Memory B cell (primary cell): ENCODE measurements at regions not wholly inside any gene's neighbourhood (a gene's known extent, or its start where the extent isn't known, plus 50 kb on each side); places are given as distances from the start of the nearest gene placed in this dataset.
"Not testable (repeated sequence)": the region's sequence is repeated elsewhere in the genome, so short reads cannot be mapped to it uniquely, and the experiment has no call there.

ENCODE experiments used
- ATAC-seq: fragments of 150-1000 bp; cut with Tn5 transposase; 2 replicates; pipeline ENCODE4 v1.10.0; 2021; ENCODE audit warnings: low read depth, mild to moderate bottlenecking, moderate library complexity
- DNase-seq, 2 donors: peaks; one replicate each; pipeline ENCODE4 v3.0.0; 2022; ENCODE audit warnings: low spot score in 2 of 2
- H3K27ac Mint-ChIP-seq: one replicate; pipeline ENCODE4 v1.8.0; 2022; ENCODE audit warnings: mild to moderate bottlenecking, moderate library complexity, mixed read lengths
- H3K27me3 Mint-ChIP-seq: one replicate; pipeline ENCODE4 v1.8.0; 2022; ENCODE audit warnings: mixed read lengths
- H3K36me3 Mint-ChIP-seq: one replicate; pipeline ENCODE4 v1.8.0; 2022; ENCODE audit warnings: mild to moderate bottlenecking, mixed read lengths
- H3K4me1 Mint-ChIP-seq: one replicate; pipeline ENCODE4 v1.8.0; 2022; ENCODE audit warnings: mixed read lengths
- H3K4me3 Mint-ChIP-seq: one replicate; pipeline ENCODE4 v1.8.0; 2022; ENCODE audit warnings: mild to moderate bottlenecking, moderate library complexity, mixed read lengths
- H3K9me3 Mint-ChIP-seq: one replicate; pipeline ENCODE4 v1.8.0; 2022; ENCODE audit warnings: mixed read lengths

- H3K36me3 Mint-ChIP-seq, H3K27ac Mint-ChIP-seq, ATAC-seq, H3K4me3 Mint-ChIP-seq, H3K4me1 Mint-ChIP-seq, DNase-seq, H3K27me3 Mint-ChIP-seq, H3K9me3 Mint-ChIP-seq: not testable (repeated sequence)
Measured at GRCh38 chr2:195329784-195330183, 327.2 kb upstream of the SLC39A10 start.

- Mint-ChIP-seq H3K9me3 (peaks cover 2% of the 10 kb centered on the region), H3K36me3 (no peaks in the 10 kb centered on the region), H3K27ac (no peak overlapping the region), H3K4me1 (peaks cover 3% of the 10 kb centered on the region), H3K27me3 (peaks cover 3% of the 10 kb centered on the region), H3K4me3 (no peak overlapping the region)
- no peak for DNase-seq
- ATAC-seq, result no peak
Measured at GRCh38 chr2:195326537-195326936, 330.5 kb upstream of the SLC39A10 start.

GRCh38 chr2:195322324-195322723 lies 334.7 kb upstream of the SLC39A10 start:
- peaks cover 2% of the 10 kb centered on the region for H3K9me3 Mint-ChIP-seq
- ATAC-seq, result no peak
- H3K36me3 Mint-ChIP-seq, result no peaks in the 10 kb centered on the region
- H3K4me3 Mint-ChIP-seq, result no peak overlapping the region
- H3K27ac Mint-ChIP-seq, result no peak overlapping the region
- no peak for DNase-seq
- peaks cover 3% of the 10 kb centered on the region for H3K27me3 Mint-ChIP-seq
- H3K4me1 Mint-ChIP-seq, result no peaks in the 10 kb centered on the region

GRCh38 chr2:195320413-195320973 lies 336.5 kb upstream of the SLC39A10 start:
- Mint-ChIP-seq H3K4me1 (no peaks in the 10 kb centered on the region), H3K9me3 (peaks cover 2% of the 10 kb centered on the region), H3K4me3 (no peak overlapping the region), H3K36me3 (no peaks in the 10 kb centered on the region), H3K27ac (no peak overlapping the region), H3K27me3 (no peaks in the 10 kb centered on the region)
- no peak for DNase-seq
- no peak for ATAC-seq

GRCh38 chr2:195319548-195320412 lies 337.2 kb upstream of the SLC39A10 start:
- no peak for DNase-seq
- Mint-ChIP-seq H3K4me3 (no peak overlapping the region), H3K9me3 (peaks cover 2% of the 10 kb centered on the region), H3K36me3 (no peaks in the 10 kb centered on the region), H3K27ac (no peak overlapping the region), H3K27me3 (no peaks in the 10 kb centered on the region), H3K4me1 (no peaks in the 10 kb centered on the region)
- no peak for ATAC-seq

- no peak for DNase-seq
- ATAC-seq, result no peak
- H3K9me3 Mint-ChIP-seq, result no peaks in the 10 kb centered on the region
Measured at GRCh38 chr2:195319112-195319460, 337.9 kb upstream of the SLC39A10 start.

GRCh38 chr2:195318440-195319111 lies 338.4 kb upstream of the SLC39A10 start:
- no peaks in the 10 kb centered on the region for H3K9me3 Mint-ChIP-seq
- H3K27me3 Mint-ChIP-seq, result no peaks in the 10 kb centered on the region
- no peak overlapping the region for H3K27ac Mint-ChIP-seq
- H3K4me3 Mint-ChIP-seq, result no peak overlapping the region
- H3K4me1 Mint-ChIP-seq, result peaks cover 2% of the 10 kb centered on the region
- DNase-seq (peak in 1 of 2 donors; percentile 23), ATAC-seq (no peak)
- no peaks in the 10 kb centered on the region for H3K36me3 Mint-ChIP-seq

More at GRCh38 chr2:195319112-195319460, 337.9 kb upstream of the SLC39A10 start:
- no peak overlapping the region for H3K27ac Mint-ChIP-seq
- H3K36me3 Mint-ChIP-seq, result no peaks in the 10 kb centered on the region
- peaks cover 2% of the 10 kb centered on the region for H3K4me1 Mint-ChIP-seq
- H3K4me3 Mint-ChIP-seq, result no peak overlapping the region
- no peaks in the 10 kb centered on the region for H3K27me3 Mint-ChIP-seq

- Mint-ChIP-seq H3K4me3 (no peak overlapping the region), H3K36me3 (no peaks in the 10 kb centered on the region), H3K27me3 (no peaks in the 10 kb centered on the region), H3K9me3 (no peaks in the 10 kb centered on the region), H3K4me1 (peaks cover 2% of the 10 kb centered on the region), H3K27ac (no peak overlapping the region)
- ATAC-seq (no peak), DNase-seq (no peak)
Measured at GRCh38 chr2:195317550-195317949, 339.5 kb upstream of the SLC39A10 start.

GRCh38 chr2:195316486-195316885 lies 340.5 kb upstream of the SLC39A10 start:
- H3K4me3 Mint-ChIP-seq, result no peak overlapping the region
- H3K9me3 Mint-ChIP-seq, result no peaks in the 10 kb centered on the region
- H3K4me1 Mint-ChIP-seq, result peaks cover 2% of the 10 kb centered on the region
- no peaks in the 10 kb centered on the region for H3K27me3 Mint-ChIP-seq
- DNase-seq (no peak), ATAC-seq (no peak)
- no peaks in the 10 kb centered on the region for H3K36me3 Mint-ChIP-seq
- H3K27ac Mint-ChIP-seq, result no peak overlapping the region

- no peak overlapping the region for H3K4me3 Mint-ChIP-seq
- no peak for ATAC-seq
- no peaks in the 10 kb centered on the region for H3K36me3 Mint-ChIP-seq
- H3K4me1 Mint-ChIP-seq, result peaks cover 2% of the 10 kb centered on the region
- no peak for DNase-seq
- H3K27me3 Mint-ChIP-seq, result peaks cover 3% of the 10 kb centered on the region
- H3K9me3 Mint-ChIP-seq, result no peaks in the 10 kb centered on the region
- H3K27ac Mint-ChIP-seq, result peak overlapping the region; percentile 24
Measured at GRCh38 chr2:195313962-195314361, 343.1 kb upstream of the SLC39A10 start.

GRCh38 chr2:195312662-195313061 lies 344.4 kb upstream of the SLC39A10 start:
- H3K4me3 Mint-ChIP-seq, result no peak overlapping the region
- peaks cover 2% of the 10 kb centered on the region for H3K4me1 Mint-ChIP-seq
- no peaks in the 10 kb centered on the region for H3K36me3 Mint-ChIP-seq
- DNase-seq (no peak), ATAC-seq (no peak)
- H3K9me3 Mint-ChIP-seq, result no peaks in the 10 kb centered on the region
- no peak overlapping the region for H3K27ac Mint-ChIP-seq
- H3K27me3 Mint-ChIP-seq, result peaks cover 5% of the 10 kb centered on the region

GRCh38 chr2:195308163-195308562 lies 348.9 kb upstream of the SLC39A10 start:
- peaks cover 5% of the 10 kb centered on the region for H3K27me3 Mint-ChIP-seq
- H3K4me1 Mint-ChIP-seq, result peaks cover 2% of the 10 kb centered on the region
- DNase-seq (no peak), ATAC-seq (no peak)
- H3K9me3 Mint-ChIP-seq, result no peaks in the 10 kb centered on the region
- no peaks in the 10 kb centered on the region for H3K36me3 Mint-ChIP-seq
- no peak overlapping the region for H3K27ac Mint-ChIP-seq
- H3K4me3 Mint-ChIP-seq, result no peak overlapping the region

- Mint-ChIP-seq H3K27ac (no peak overlapping the region), H3K9me3 (no peaks in the 10 kb centered on the region), H3K4me1 (peaks cover 2% of the 10 kb centered on the region), H3K27me3 (peaks cover 5% of the 10 kb centered on the region), H3K4me3 (no peak overlapping the region), H3K36me3 (no peaks in the 10 kb centered on the region)
- DNase-seq (no peak), ATAC-seq (no peak)
Measured at GRCh38 chr2:195307751-195308150, 349.3 kb upstream of the SLC39A10 start.

GRCh38 chr2:195304310-195304709 lies 352.7 kb upstream of the SLC39A10 start:
- H3K36me3 Mint-ChIP-seq, result no peaks in the 10 kb centered on the region
- DNase-seq (no peak), ATAC-seq (peak; percentile 29)
- H3K9me3 Mint-ChIP-seq, result no peaks in the 10 kb centered on the region
- H3K27me3 Mint-ChIP-seq, result peaks cover 4% of the 10 kb centered on the region
- no peak overlapping the region for H3K27ac Mint-ChIP-seq
- peaks cover 2% of the 10 kb centered on the region for H3K4me1 Mint-ChIP-seq
- H3K4me3 Mint-ChIP-seq, result no peak overlapping the region
